NCI-H69 (cell line): ENCODE measurements at regions not wholly inside any gene's neighbourhood (a gene's known extent, or its start where the extent isn't known, plus 50 kb on each side); places are given as distances from the start of the nearest gene placed in this dataset.

Source experiments
- DNase-seq: peaks from one replicate; lab custom pipeline; 2025; lab: John Stamatoyannopoulos, UW

- no peak for DNase-seq
Measured at GRCh38 chr11:106461148-106461691, 383.8 kb downstream of the AASDHPPT start.

GRCh38 chr11:106461839-106462545 lies 384.5 kb downstream of the AASDHPPT start:
- no peak for DNase-seq

- DNase-seq, result no peak
Measured at GRCh38 chr11:106463154-106463553, 385.7 kb downstream of the AASDHPPT start.

- DNase-seq, result no peak
Measured at GRCh38 chr11:106463796-106464201, 386.3 kb downstream of the AASDHPPT start.

- DNase-seq, result no peak
Measured at GRCh38 chr11:106464728-106465127, 387.3 kb downstream of the AASDHPPT start.

- DNase-seq, result peak; percentile 18
Measured at GRCh38 chr11:106466521-106467080, 389.1 kb downstream of the AASDHPPT start.

- no peak for DNase-seq
Measured at GRCh38 chr11:106467501-106467900, 390.0 kb downstream of the AASDHPPT start.

- DNase-seq, result no peak
Measured at GRCh38 chr11:106468086-106468485, 390.6 kb downstream of the AASDHPPT start.

GRCh38 chr11:106468531-106468930 lies 391.1 kb downstream of the AASDHPPT start:
- no peak for DNase-seq

GRCh38 chr11:106470230-106470629 lies 392.8 kb downstream of the AASDHPPT start:
- no peak for DNase-seq

- DNase-seq, result no peak
Measured at GRCh38 chr11:106471276-106471675, 393.8 kb downstream of the AASDHPPT start.

GRCh38 chr11:106473089-106473722 lies 395.7 kb downstream of the AASDHPPT start:
- DNase-seq, result peak; percentile 34

- no peak for DNase-seq
Measured at GRCh38 chr11:106474274-106474673, 396.8 kb downstream of the AASDHPPT start.

- no peak for DNase-seq
Measured at GRCh38 chr11:106475181-106475580, 397.7 kb downstream of the AASDHPPT start.

- DNase-seq, result no peak
Measured at GRCh38 chr11:106477776-106478175, 400.3 kb downstream of the AASDHPPT start.

- DNase-seq, result no peak
Measured at GRCh38 chr11:106479646-106480045, 402.2 kb downstream of the AASDHPPT start.

- no peak for DNase-seq
Measured at GRCh38 chr11:106480581-106481190, 403.2 kb downstream of the AASDHPPT start.

- no peak for DNase-seq
Measured at GRCh38 chr11:106482917-106483785, 405.7 kb downstream of the AASDHPPT start.

GRCh38 chr11:106491751-106492150 lies 414.3 kb downstream of the AASDHPPT start:
- no peak for DNase-seq

- DNase-seq, result no peak
Measured at GRCh38 chr11:106493751-106494150, 416.3 kb downstream of the AASDHPPT start.

GRCh38 chr11:106495046-106495445 lies 417.6 kb downstream of the AASDHPPT start:
- no peak for DNase-seq

GRCh38 chr11:106496677-106497076 lies 419.2 kb downstream of the AASDHPPT start:
- DNase-seq, result no peak
